OCI-LY7 (cell line): ENCODE measurements at regions not wholly inside any gene's neighbourhood (a gene's known extent, or its start where the extent isn't known, plus 50 kb on each side); places are given as distances from the start of the nearest gene placed in this dataset.

Source experiments
- BruUV-seq: library from RNA; stranded (reverse); fragments of 400-500 nt; replicated peaks from 2 replicates; lab custom pipeline; 2021; lab: Mats Ljungman, UMichigan
- CTCF ChIA-PET: fragments of 300-600 bp; sonication (Branson Sonifier 250); formaldehyde crosslinking; loops from one replicate; lab custom pipeline; 2022; ENCODE audit warnings: antibody characterized with exemption; ENCODE audit not compliant: unreplicated experiment; lab: Charles Lee
- POLR2A ChIA-PET: fragments of 300-600 bp; sonication (Branson Sonifier 250); formaldehyde crosslinking; loops from one replicate; lab custom pipeline; 2022; ENCODE audit warnings: antibody characterized with exemption; lab: Charles Lee
- DNase-seq: peaks from one replicate; pipeline ENCODE4 v3.0.0-alpha.2; 2015; ENCODE audit warnings: low spot score
- H2AFZ ChIP-seq: fragments of 200-600 bp; sonication (generic), shearing (Covaris generic); 2 replicates; pipeline ENCODE4 v1.6.1; 2014; ENCODE audit warnings: mild to moderate bottlenecking, antibody characterized with exemption, low read length, moderate library complexity
- H3K27ac ChIP-seq: fragments of 200-600 bp; sonication (generic); 2 replicates; pipeline ENCODE4 v1.5.1; 2014; ENCODE audit warnings: mixed run types, low read depth, mild to moderate bottlenecking, moderate library complexity, low read length, inconsistent platforms; ENCODE audit not compliant: poor library complexity, severe bottlenecking
- H3K36me3 ChIP-seq: fragments of 200-600 bp; sonication (generic); 2 replicates; pipeline ENCODE4 v1.6.1; 2014; ENCODE audit warnings: mild to moderate bottlenecking, antibody characterized with exemption, low read length, moderate library complexity, mixed read lengths; ENCODE audit not compliant: insufficient read depth
- H3K4me1 ChIP-seq: fragments of 200-600 bp; sonication (generic); 2 replicates; pipeline ENCODE4 v1.5.1; 2014; ENCODE audit warnings: mild to moderate bottlenecking, low read length; ENCODE audit not compliant: insufficient read depth, poor library complexity, severe bottlenecking
- H3K4me2 ChIP-seq: fragments of 200-600 bp; sonication (generic); 2 replicates; pipeline ENCODE4 v1.6.1; 2014; ENCODE audit warnings: mild to moderate bottlenecking, low read length
- H3K4me3 ChIP-seq: fragments of 200-600 bp; sonication (generic); 2 replicates; pipeline ENCODE4 v1.5.1; 2014; ENCODE audit warnings: mild to moderate bottlenecking, low read depth, low read length; ENCODE audit not compliant: poor library complexity, severe bottlenecking
- H3K79me2 ChIP-seq: fragments of 200-600 bp; sonication (generic); 2 replicates; pipeline ENCODE4 v1.6.1; 2016; ENCODE audit warnings: low read depth, mild to moderate bottlenecking, low read length, moderate library complexity, mixed read lengths; ENCODE audit not compliant: insufficient read depth
- H3K9me2 ChIP-seq: fragments of 200-600 bp; sonication (generic); 2 replicates; pipeline ENCODE4 v1.6.1; 2016; ENCODE audit warnings: mild to moderate bottlenecking, low read length, mixed read lengths; ENCODE audit not compliant: insufficient read depth
- H3K9me3 ChIP-seq: fragments of 200-600 bp; sonication (generic); 2 replicates; pipeline ENCODE4 v1.6.1; 2014; ENCODE audit warnings: mild to moderate bottlenecking, mixed run types, low read length, mixed read lengths
- H4K20me1 ChIP-seq: fragments of 200-600 bp; sonication (generic); 2 replicates; pipeline ENCODE4 v1.6.1; 2014; ENCODE audit warnings: mild to moderate bottlenecking, antibody characterized with exemption, low read length, moderate library complexity, mixed read lengths; ENCODE audit not compliant: insufficient read depth
- CTCF ChIP-seq: fragments of 200-600 bp; sonication (generic); conservative IDR thresholded peaks from 2 replicates; pipeline ENCODE4 v1.5.1; 2014; ENCODE audit warnings: mild to moderate bottlenecking, antibody characterized with exemption, low read length, moderate library complexity, mixed read lengths
- EZH2phosphoT487 ChIP-seq: fragments of 200-600 bp; sonication (generic); IDR thresholded peaks from 2 replicates; pipeline ENCODE4 v1.6.1; 2018; ENCODE audit warnings: low read depth, borderline replicate concordance, mild to moderate bottlenecking, mixed run types, antibody characterized with exemption, low read length, moderate library complexity, mixed read lengths
- intact Hi-C: fragments of 100-400 bp; cut with micrococcal nuclease; formaldehyde crosslinking; loops from one replicate; pipeline ENCODE4 v1.10.0; 2022; ENCODE audit not compliant: unreplicated experiment

- TF ChIP-seq CTCF (no peak), EZH2phosphoT487 (no peak)
- intact Hi-C loops, result no loop called here
- POLR2A ChIA-PET, result interaction anchor here (1.3 kb wide), 1 partner anchor 26 kb away, joined by 3 read pairs; no protein-coding TSS in a partner anchor
- H3K4me1 ChIP-seq, result no peaks in the 10 kb centered on the region
- no peak overlapping the region for H3K27ac ChIP-seq
- no peaks in the 10 kb centered on the region for H3K79me2 ChIP-seq
- no peaks in the 10 kb centered on the region for H3K36me3 ChIP-seq
- no peaks in the 10 kb centered on the region for H3K9me3 ChIP-seq
- H3K4me2 ChIP-seq, result no peak overlapping the region
- H2AFZ ChIP-seq, result no peak overlapping the region
- BruUV-seq, result no TSS peak
- CTCF ChIA-PET, result no interaction called here
- no peaks in the 10 kb centered on the region for H4K20me1 ChIP-seq
- no peak for DNase-seq
- no peak overlapping the region for H3K4me3 ChIP-seq
- no peaks in the 10 kb centered on the region for H3K9me2 ChIP-seq
Observed at GRCh38 chr6:154621686-154622085, 111.2 kb upstream of the CNKSR3 start.

- CTCF ChIA-PET, result no interaction called here
- Histone ChIP-seq H3K4me3 (no peak overlapping the region), H3K4me1 (no peaks in the 10 kb centered on the region), H3K36me3 (no peaks in the 10 kb centered on the region), H3K79me2 (no peaks in the 10 kb centered on the region), H3K27ac (no peak overlapping the region), H2AFZ (no peak overlapping the region), H3K4me2 (no peak overlapping the region), H3K9me2 (no peaks in the 10 kb centered on the region), H3K9me3 (no peaks in the 10 kb centered on the region), H4K20me1 (no peaks in the 10 kb centered on the region)
- intact Hi-C loops, result no loop called here
- no peak for DNase-seq
- no TSS peak for BruUV-seq
- POLR2A ChIA-PET, result interaction anchor here (0.6 kb wide), 1 partner anchor 9 kb away, joined by 3 read pairs; no protein-coding TSS in a partner anchor
- TF ChIP-seq CTCF (no peak), EZH2phosphoT487 (no peak)
Observed at GRCh38 chr6:154622618-154623336, 110.4 kb upstream of the SCAF8 start.

- Histone ChIP-seq H3K36me3 (no peaks in the 10 kb centered on the region), H3K79me2 (no peaks in the 10 kb centered on the region), H4K20me1 (no peaks in the 10 kb centered on the region), H2AFZ (no peak overlapping the region), H3K9me3 (no peaks in the 10 kb centered on the region), H3K27ac (no peak overlapping the region), H3K4me3 (no peak overlapping the region), H3K9me2 (no peaks in the 10 kb centered on the region), H3K4me1 (no peaks in the 10 kb centered on the region), H3K4me2 (no peak overlapping the region)
- intact Hi-C loops, result no loop called here
- BruUV-seq, result no TSS peak
- ChIA-PET POLR2A (interaction anchor here (1.0 kb wide), 1 partner anchor 7 kb away, joined by 3 read pairs; no protein-coding TSS in a partner anchor), CTCF (no interaction called here)
- DNase-seq, result no peak
- no peak for TF ChIP-seq EZH2phosphoT487
- no peak for TF ChIP-seq CTCF
Observed at GRCh38 chr6:154623391-154623790, 109.8 kb upstream of the SCAF8 start.
